Thyroid gland (tissue), 4 donors: ENCODE measurements at regions not wholly inside any gene's neighbourhood (a gene's known extent, or its start where the extent isn't known, plus 50 kb on each side); places are given as distances from the start of the nearest gene placed in this dataset.

ENCODE experiments used
- POLR2A ChIP-seq, 2 donors: fragments of 450-650 bp; IDR thresholded peaks; one replicate each; pipeline ENCODE4 v1.6.1; 2017; ENCODE audit warnings: antibody characterized with exemption in 2 of 2, mild to moderate bottlenecking in 2 of 2, moderate library complexity in 1 of 2
- TF ChIP-seq, protein P1 (sequence below), 6 experiments: fragments of 200-600 bp in 3 of 6; fragments of 450-650 bp in 3 of 6; sonication (generic) in 3 of 6; IDR thresholded peaks; one replicate each; pipeline ENCODE4 v1.5.1; 2016 to 2019; ENCODE audit warnings: antibody characterized with exemption in 6 of 6, mild to moderate bottlenecking in 2 of 6, inconsistent platforms in 1 of 6, moderate library complexity in 1 of 6

- TF ChIP-seq, protein P1, sequence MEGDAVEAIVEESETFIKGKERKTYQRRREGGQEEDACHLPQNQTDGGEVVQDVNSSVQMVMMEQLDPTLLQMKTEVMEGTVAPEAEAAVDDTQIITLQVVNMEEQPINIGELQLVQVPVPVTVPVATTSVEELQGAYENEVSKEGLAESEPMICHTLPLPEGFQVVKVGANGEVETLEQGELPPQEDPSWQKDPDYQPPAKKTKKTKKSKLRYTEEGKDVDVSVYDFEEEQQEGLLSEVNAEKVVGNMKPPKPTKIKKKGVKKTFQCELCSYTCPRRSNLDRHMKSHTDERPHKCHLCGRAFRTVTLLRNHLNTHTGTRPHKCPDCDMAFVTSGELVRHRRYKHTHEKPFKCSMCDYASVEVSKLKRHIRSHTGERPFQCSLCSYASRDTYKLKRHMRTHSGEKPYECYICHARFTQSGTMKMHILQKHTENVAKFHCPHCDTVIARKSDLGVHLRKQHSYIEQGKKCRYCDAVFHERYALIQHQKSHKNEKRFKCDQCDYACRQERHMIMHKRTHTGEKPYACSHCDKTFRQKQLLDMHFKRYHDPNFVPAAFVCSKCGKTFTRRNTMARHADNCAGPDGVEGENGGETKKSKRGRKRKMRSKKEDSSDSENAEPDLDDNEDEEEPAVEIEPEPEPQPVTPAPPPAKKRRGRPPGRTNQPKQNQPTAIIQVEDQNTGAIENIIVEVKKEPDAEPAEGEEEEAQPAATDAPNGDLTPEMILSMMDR (IDR thresholded peaks at IDR 0.05), result no peak
- TF ChIP-seq POLR2A (IDR thresholded peaks at IDR 0.05), result no peak
These were observed 126.6 kb upstream of the SLC4A4 start for GRCh38 chr4:71212216-71212615.
